ENCODE measurements at regions not wholly inside any gene's neighbourhood (a gene's known extent, or its start where the extent isn't known, plus 50 kb on each side); places are given as distances from the start of the nearest gene placed in this dataset.
"Not testable (repeated sequence)": the region's sequence is repeated elsewhere in the genome, so short reads cannot be mapped to it uniquely, and the experiment has no call there.

- no peak for ATAC-seq
- DNase-seq (ENCODE audit: low spot score), result no peak
Measured at GRCh38 chr12:5163661-5164060, 120.0 kb downstream of the KCNA5 start.

GRCh38 chr12:5165296-5165970, 121.8 kb downstream of the KCNA5 start:
- no peak for ATAC-seq
- DNase-seq (ENCODE audit: low spot score), result no peak

- no peak for DNase-seq (ENCODE audit: low spot score)
- ATAC-seq, result no peak
Measured at GRCh38 chr12:5166976-5167375, 123.3 kb downstream of the KCNA5 start.

- DNase-seq (ENCODE audit: low spot score) (no peak), ATAC-seq (no peak)
Measured at GRCh38 chr12:5168148-5168547, 124.5 kb downstream of the KCNA5 start.

- DNase-seq (ENCODE audit: low spot score) (no peak), ATAC-seq (no peak)
Measured at GRCh38 chr12:5170844-5171243, 127.2 kb downstream of the KCNA5 start.

- ATAC-seq (peak; percentile 59), DNase-seq (ENCODE audit: low spot score) (no peak)
Measured at GRCh38 chr12:5171701-5172100, 128.0 kb downstream of the KCNA5 start.

GRCh38 chr12:5172886-5173285, 129.2 kb downstream of the KCNA5 start:
- no peak for ATAC-seq
- no peak for DNase-seq (ENCODE audit: low spot score)

- peak; percentile 72 for DNase-seq (ENCODE audit: low spot score)
- peak; percentile 95 for ATAC-seq
Measured at GRCh38 chr12:5173511-5174011, 129.9 kb downstream of the KCNA5 start.

- not testable (repeated sequence) for DNase-seq (ENCODE audit: low spot score)
Measured at GRCh38 chr12:5175415-5175814, 131.7 kb downstream of the KCNA5 start.

GRCh38 chr12:5176036-5176435, 132.4 kb downstream of the KCNA5 start:
- DNase-seq (ENCODE audit: low spot score), result no peak
- ATAC-seq, result no peak

More at GRCh38 chr12:5175415-5175814, 131.7 kb downstream of the KCNA5 start:
- not testable (repeated sequence) for ATAC-seq

GRCh38 chr12:5177096-5177495, 133.4 kb downstream of the KCNA5 start:
- DNase-seq (ENCODE audit: low spot score), result no peak
- no peak for ATAC-seq

GRCh38 chr12:5177731-5178130, 134.1 kb downstream of the KCNA5 start:
- ATAC-seq (no peak), DNase-seq (ENCODE audit: low spot score) (no peak)

GRCh38 chr12:5178571-5178970, 134.9 kb downstream of the KCNA5 start:
- no peak for DNase-seq (ENCODE audit: low spot score)
- ATAC-seq, result no peak

- DNase-seq (ENCODE audit: low spot score) (no peak), ATAC-seq (no peak)
Measured at GRCh38 chr12:5180496-5180895, 136.8 kb downstream of the KCNA5 start.

GRCh38 chr12:5184186-5184585, 140.5 kb downstream of the KCNA5 start:
- no peak for DNase-seq (ENCODE audit: low spot score)
- no peak for ATAC-seq

- ATAC-seq, result no peak
- DNase-seq (ENCODE audit: low spot score), result no peak
Measured at GRCh38 chr12:5185435-5186069, 141.9 kb downstream of the KCNA5 start.

GRCh38 chr12:5186715-5187114, 143.0 kb downstream of the KCNA5 start:
- DNase-seq (ENCODE audit: low spot score), result no peak
- no peak for ATAC-seq

GRCh38 chr12:5187136-5187535, 143.5 kb downstream of the KCNA5 start:
- no peak for ATAC-seq
- no peak for DNase-seq (ENCODE audit: low spot score)

- DNase-seq (ENCODE audit: low spot score), result no peak
- ATAC-seq, result no peak
Measured at GRCh38 chr12:5188472-5188871, 144.8 kb downstream of the KCNA5 start.

GRCh38 chr12:5189173-5189572, 145.5 kb downstream of the KCNA5 start:
- no peak for ATAC-seq

GRCh38 chr12:5191803-5192538, 148.3 kb downstream of the KCNA5 start:
- no peak for DNase-seq (ENCODE audit: low spot score)
- no peak for ATAC-seq

More at GRCh38 chr12:5189173-5189572, 145.5 kb downstream of the KCNA5 start:
- no peak for DNase-seq (ENCODE audit: low spot score)

- no peak for ATAC-seq
Measured at GRCh38 chr12:5192726-5193125, 149.0 kb downstream of the KCNA5 start.

More at GRCh38 chr12:5192726-5193125, 149.0 kb downstream of the KCNA5 start:
- DNase-seq (ENCODE audit: low spot score), result no peak
